GM23248 (cell line): ENCODE measurements at regions not wholly inside any gene's neighbourhood (a gene's known extent, or its start where the extent isn't known, plus 50 kb on each side); places are given as distances from the start of the nearest gene placed in this dataset.

Experiments used
- EZH2 ChIP-seq: fragments of 200-600 bp; sonication (generic); IDR thresholded peaks from 2 replicates; pipeline ENCODE4 v1.6.1; 2018; ENCODE audit warnings: antibody characterized with exemption, mild to moderate bottlenecking; ENCODE audit not compliant: insufficient read depth, poor library complexity, severe bottlenecking
- EZH2phosphoT487 ChIP-seq: fragments of 200-600 bp; sonication (generic); IDR thresholded peaks from 2 replicates; pipeline ENCODE4 v1.6.1; 2018; ENCODE audit warnings: antibody characterized with exemption, moderate library complexity, mild to moderate bottlenecking, low read depth; ENCODE audit not compliant: insufficient read depth

GRCh38 chr18:79584491-79585394, 94.9 kb upstream of the CTDP1 start:
- TF ChIP-seq EZH2phosphoT487 (no peak), EZH2 (no peak)
